GM18520 (cell line): ENCODE measurements at regions not wholly inside any gene's neighbourhood (a gene's known extent, or its start where the extent isn't known, plus 50 kb on each side); places are given as distances from the start of the nearest gene placed in this dataset.
"Not testable (repeated sequence)": the region's sequence is repeated elsewhere in the genome, so short reads cannot be mapped to it uniquely, and the experiment has no call there.

ENCODE experiments used
- ATAC-seq: cut with Tn5 transposase; IDR thresholded peaks from one replicate; pipeline ENCODE4 v1.9.1; 2021; ENCODE audit not compliant: unreplicated experiment

- ATAC-seq = no peak
Observed at GRCh38 chr22:19599626-19600243, 75.5 kb upstream of the CLDN5 start.

DNA sequence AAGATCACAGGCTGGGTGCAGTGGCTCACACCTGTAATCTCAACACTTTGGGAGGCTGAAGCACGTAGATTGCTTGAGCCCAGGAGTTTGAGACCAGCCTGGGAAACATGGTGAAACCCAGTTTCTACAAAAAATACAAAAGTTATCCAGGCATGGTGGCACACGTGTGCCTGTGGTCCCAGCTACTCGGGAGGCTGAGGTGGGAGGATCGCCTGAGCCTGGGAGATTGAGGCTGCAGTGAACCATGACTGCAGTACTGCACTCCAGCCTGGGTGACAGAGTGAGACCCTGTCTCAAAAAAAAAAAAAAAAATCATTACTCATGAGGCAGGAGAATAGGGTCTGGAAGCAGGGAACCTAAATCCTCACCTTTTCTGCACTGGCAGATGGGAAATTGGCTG is 79.1 kb upstream of the CLDN5 start:
- not testable (repeated sequence) for ATAC-seq

DNA sequence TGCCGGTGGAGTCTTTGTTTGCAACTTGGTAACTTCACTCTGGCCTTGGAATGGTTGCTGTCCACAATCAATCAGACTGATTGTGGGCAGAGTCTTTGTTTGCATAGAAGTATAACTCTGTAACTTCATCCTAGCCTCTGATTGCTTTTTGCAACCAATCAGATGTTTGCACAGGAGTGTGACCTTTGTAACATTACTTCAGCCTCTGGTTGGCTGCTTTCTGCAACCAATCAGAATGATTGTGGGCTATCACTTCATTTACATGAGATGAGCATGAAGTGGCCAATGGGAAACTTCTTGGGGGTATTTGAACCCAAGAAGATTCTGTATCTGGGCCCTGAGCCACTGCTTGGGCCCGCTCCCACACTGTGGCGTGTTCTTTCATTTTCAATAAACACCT is 79.6 kb upstream of the CLDN5 start:
- no peak for ATAC-seq

- no peak for ATAC-seq
Observed at GRCh38 chr22:19604711-19605268, 80.6 kb upstream of the CLDN5 start.

DNA sequence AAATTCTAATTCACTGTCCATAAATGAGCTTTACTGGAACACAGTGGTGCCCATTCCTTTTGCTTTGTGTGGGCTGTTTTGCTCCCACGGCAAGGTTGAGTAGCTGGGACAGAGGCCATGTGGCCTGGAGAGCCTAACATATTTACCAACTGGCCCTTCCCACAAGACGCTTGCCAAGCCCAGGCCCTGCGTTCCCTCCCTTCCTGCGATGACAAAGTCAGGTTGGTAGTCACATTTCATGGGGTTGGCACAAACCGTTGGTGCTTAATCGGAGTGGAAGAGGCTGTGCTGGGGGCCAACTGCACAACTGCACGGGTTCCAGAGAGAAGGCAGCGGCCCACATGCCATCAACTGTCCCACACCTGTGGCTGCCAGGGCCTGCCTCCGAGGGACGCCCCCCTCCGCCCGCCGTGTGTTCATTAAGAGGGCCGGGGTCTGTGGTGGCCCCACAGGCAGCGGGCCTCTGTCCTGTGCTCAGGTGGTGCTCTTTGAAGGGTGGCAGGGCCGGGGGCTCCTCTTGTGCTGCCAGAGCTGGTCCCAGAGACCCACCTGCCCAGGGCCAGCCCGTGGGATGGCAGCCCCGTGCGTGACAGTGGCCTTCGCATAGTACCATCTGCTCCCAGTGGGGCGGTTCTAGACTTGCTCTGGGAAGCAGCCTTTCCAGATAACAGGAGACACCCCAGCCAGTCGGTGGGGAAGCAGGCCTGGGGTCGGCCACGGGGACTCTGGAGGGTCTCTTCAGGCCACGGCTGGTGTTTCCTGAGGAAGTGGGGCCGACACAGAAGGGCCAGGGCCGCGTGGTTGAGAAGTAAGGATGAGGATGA is 81.5 kb upstream of the CLDN5 start:
- no peak for ATAC-seq

DNA sequence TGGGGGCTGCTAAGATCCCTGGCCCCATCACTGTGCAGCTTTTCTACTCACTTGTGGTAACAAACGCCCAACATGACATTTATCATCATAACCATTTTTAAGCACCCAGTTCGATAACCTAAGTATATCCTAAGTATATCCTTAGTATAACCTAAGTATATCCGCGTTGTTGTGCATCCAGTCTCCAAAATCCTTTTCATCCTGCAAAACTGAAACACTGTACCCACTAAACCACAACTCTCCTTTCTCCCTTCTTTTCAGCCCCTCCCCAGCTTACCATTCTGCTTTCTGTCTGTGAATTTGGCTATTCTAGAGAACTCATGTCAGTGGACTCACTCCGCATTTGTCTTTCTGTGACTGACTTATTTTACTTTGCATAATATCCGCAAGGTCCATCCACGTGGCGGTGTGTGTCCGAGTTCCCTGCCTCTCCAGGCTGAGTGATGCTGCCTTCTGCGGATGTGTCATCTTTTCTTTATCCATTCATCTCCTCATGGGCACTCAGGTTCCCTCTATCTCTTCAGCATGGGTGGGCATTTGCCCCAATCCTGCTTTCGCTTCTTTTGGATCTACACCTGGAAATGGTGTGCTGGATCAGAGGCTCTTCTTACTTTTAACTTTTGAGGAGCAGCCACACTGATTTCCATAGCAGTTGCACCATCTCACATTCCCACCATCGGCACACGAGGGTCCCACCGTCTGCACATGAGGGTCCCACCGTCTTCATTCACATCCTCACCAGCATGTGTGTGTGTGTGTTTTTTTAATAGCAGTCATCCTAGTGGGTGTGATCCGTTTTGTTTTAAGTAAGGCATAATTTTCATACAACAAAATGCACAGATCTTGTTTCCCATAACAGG is 82.4 kb upstream of the CLDN5 start:
- ATAC-seq = no peak

- no peak for ATAC-seq
Observed at GRCh38 chr22:19607192-19608002, 83.2 kb upstream of the CLDN5 start.

- no peak for ATAC-seq
Observed at GRCh38 chr22:19608003-19608690, 83.9 kb upstream of the CLDN5 start.

DNA sequence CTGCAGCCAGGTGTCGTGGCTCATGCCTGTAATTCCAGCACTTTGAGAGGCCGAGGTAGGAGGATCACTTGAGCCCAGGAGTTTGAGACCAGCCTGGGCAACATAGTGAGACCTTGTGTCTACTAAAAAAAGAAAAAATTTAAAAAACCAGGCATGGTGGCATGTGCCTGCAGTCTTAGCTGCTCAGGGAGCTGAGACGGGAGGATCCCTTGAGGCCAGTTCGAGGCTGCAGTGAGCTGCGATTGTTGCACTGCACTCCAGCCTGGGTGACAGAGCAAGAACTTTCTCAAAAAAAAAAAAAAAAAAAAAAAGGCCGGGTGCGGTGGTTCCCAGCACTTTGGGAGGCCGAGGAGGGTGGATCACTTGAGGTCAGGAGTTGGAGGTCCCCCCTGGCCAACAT is 85.5 kb upstream of the CLDN5 start:
- not testable (repeated sequence) for ATAC-seq

- no peak for ATAC-seq
Observed at GRCh38 chr22:19610518-19611253, 86.5 kb upstream of the CLDN5 start.

- ATAC-seq = no peak
Observed at GRCh38 chr22:19611590-19611989, 87.4 kb upstream of the CLDN5 start.

- no peak for ATAC-seq
Observed at GRCh38 chr22:19612866-19613572, 88.8 kb upstream of the CLDN5 start.

GRCh38 chr22:19614536-19614863 is 90.3 kb upstream of the CLDN5 start:
- no peak for ATAC-seq

DNA sequence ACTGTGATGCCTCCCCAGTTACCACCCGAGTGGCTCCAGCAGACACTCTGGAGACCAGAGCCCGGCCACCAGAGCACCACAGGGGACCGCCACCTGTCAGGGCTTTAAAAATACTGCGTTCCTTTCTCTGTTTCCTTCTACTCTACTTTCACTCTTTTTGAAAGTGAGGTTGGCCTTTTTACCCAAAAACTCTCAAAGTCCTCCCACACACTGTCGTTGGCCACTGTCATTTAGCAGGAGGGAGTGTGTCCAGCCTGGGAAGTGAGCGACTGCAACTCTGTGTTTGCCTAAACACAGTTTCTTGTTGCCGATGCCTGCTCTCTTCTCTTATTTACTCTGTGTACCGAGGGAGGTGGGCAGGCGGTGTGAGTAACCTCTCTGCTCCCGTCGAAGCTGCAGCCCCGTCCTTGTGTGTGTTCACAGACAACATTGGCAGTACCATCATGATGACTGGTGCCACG is 90.8 kb upstream of the CLDN5 start:
- no peak for ATAC-seq

GRCh38 chr22:19615867-19616581 is 91.8 kb upstream of the CLDN5 start:
- ATAC-seq = no peak

DNA sequence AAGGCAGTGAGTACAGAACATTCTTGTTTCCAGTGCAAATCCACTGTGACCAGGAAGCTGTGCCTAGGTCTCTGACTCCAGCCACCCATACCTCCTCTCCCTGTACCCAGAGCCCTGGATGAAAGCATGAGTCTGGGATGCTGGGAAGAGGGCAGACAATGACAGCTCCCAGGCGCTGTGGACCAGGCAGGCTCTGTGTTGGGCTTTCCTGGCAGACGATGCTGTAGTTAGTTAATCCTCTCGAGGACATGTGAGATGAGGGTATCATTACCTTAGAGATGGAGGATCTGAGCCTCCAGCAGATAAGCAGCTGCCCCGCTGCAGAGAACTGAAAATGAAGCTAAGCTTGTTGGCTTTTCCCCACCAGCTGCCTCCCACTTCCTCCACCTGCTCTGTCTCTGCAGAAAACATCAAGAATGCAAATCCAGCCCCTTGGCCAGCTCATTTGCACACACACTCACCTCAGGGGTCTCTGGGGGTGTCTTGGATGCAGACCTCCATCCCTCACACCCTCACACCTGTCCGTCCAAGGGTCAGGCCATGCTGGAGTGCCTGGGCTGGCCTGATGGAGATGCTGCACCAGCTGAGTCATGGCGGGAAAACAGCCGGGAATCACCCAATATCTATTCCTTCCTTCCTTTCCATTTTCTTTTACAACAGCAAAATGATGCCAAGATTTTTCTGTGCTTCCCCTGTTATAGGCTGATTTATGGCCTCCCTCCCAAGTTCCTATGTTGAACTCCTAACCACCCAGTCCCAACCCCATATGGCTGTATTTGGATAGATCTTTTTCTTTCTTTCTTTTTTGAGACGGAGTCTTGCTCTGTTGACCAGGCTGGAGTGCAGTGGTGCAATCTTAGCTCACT is 94.9 kb upstream of the SEPTIN5 start:
- ATAC-seq = no peak

- no peak for ATAC-seq
Observed at GRCh38 chr22:19620742-19621371, 93.4 kb upstream of the SEPTIN5 start.
